HL-60 (cell line): ENCODE measurements at regions not wholly inside any gene's neighbourhood (a gene's known extent, or its start where the extent isn't known, plus 50 kb on each side); places are given as distances from the start of the nearest gene placed in this dataset.

Experiments used
- DNase-seq, 2 experiments: peaks; one replicate each; pipeline ENCODE4 v3.0.0-alpha.2; 2010 to 2020; ENCODE audit warnings: low read depth in 1 of 2, low spot score in 1 of 2
- H3K27ac ChIP-seq: fragments of 250-450 bp; sonication (Bioruptor Pico); replicated peaks from 2 replicates; pipeline ENCODE4 v1.5.1; 2020; ENCODE audit warnings: mild to moderate bottlenecking, moderate library complexity
- H3K27me3 ChIP-seq: fragments of 250-450 bp; sonication (Bioruptor Pico); 2 replicates; pipeline ENCODE4 v1.5.1; 2021; ENCODE audit warnings: mild to moderate bottlenecking, moderate library complexity; ENCODE audit not compliant: insufficient read depth, poor library complexity, severe bottlenecking
- H3K4me3 ChIP-seq: replicated peaks from 2 replicates; pipeline ENCODE4 v1.5.1; 2011; ENCODE audit warnings: mild to moderate bottlenecking, control low read depth, low read length; ENCODE audit not compliant: insufficient read depth
- CTCF ChIP-seq: IDR thresholded peaks from one replicate; pipeline ENCODE4 v1.5.1; 2011; ENCODE audit warnings: low read length, control low read depth, inconsistent platforms; ENCODE audit not compliant: insufficient read depth
- GABPA ChIP-seq: IDR thresholded peaks from 2 replicates; pipeline ENCODE4 v1.6.1; 2012; ENCODE audit warnings: low read depth
- POLR2AphosphoS5 ChIP-seq: IDR thresholded peaks from 2 replicates; pipeline ENCODE4 v1.6.1; 2012; ENCODE audit warnings: low read depth
- SPI1 ChIP-seq: IDR thresholded peaks from 2 replicates; pipeline ENCODE4 v1.6.1; 2012; ENCODE audit warnings: low read depth, mild to moderate bottlenecking, borderline replicate concordance
- TF ChIP-seq, protein P1 (sequence below): IDR thresholded peaks from 2 replicates; pipeline ENCODE4 v1.6.1; 2012; ENCODE audit warnings: low read depth; ENCODE audit not compliant: insufficient replicate concordance

DNA sequence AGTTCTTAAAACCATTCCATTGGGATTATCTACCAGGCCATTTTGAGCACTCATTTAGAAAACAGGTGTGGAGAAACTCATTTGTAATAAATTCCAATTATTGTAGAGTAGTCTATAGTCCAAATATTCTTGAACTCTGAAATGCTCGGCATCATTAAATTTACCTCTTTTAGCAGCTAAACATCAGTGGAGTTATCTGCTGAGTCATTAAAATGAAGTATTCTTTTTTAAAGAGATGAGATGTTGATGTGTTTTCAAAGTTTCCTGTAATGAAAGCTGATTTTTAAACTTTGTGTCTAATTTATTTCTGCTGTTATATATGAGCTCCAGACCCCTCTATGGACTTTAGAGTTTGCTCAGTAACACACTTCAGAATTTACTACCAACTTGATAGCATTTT, 1635.2 kb downstream of the SUCLG1 start:
- H3K4me3 ChIP-seq, result no peak overlapping the region
- TF ChIP-seq GABPA (no peak), POLR2AphosphoS5 (no peak), SPI1 (no peak), CTCF (no peak)
- TF ChIP-seq, protein P1, sequence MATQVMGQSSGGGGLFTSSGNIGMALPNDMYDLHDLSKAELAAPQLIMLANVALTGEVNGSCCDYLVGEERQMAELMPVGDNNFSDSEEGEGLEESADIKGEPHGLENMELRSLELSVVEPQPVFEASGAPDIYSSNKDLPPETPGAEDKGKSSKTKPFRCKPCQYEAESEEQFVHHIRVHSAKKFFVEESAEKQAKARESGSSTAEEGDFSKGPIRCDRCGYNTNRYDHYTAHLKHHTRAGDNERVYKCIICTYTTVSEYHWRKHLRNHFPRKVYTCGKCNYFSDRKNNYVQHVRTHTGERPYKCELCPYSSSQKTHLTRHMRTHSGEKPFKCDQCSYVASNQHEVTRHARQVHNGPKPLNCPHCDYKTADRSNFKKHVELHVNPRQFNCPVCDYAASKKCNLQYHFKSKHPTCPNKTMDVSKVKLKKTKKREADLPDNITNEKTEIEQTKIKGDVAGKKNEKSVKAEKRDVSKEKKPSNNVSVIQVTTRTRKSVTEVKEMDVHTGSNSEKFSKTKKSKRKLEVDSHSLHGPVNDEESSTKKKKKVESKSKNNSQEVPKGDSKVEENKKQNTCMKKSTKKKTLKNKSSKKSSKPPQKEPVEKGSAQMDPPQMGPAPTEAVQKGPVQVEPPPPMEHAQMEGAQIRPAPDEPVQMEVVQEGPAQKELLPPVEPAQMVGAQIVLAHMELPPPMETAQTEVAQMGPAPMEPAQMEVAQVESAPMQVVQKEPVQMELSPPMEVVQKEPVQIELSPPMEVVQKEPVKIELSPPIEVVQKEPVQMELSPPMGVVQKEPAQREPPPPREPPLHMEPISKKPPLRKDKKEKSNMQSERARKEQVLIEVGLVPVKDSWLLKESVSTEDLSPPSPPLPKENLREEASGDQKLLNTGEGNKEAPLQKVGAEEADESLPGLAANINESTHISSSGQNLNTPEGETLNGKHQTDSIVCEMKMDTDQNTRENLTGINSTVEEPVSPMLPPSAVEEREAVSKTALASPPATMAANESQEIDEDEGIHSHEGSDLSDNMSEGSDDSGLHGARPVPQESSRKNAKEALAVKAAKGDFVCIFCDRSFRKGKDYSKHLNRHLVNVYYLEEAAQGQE, result no peak
- no peaks in the 10 kb centered on the region for H3K27me3 ChIP-seq
- H3K27ac ChIP-seq, result no peak overlapping the region
- no peak for DNase-seq

DNA sequence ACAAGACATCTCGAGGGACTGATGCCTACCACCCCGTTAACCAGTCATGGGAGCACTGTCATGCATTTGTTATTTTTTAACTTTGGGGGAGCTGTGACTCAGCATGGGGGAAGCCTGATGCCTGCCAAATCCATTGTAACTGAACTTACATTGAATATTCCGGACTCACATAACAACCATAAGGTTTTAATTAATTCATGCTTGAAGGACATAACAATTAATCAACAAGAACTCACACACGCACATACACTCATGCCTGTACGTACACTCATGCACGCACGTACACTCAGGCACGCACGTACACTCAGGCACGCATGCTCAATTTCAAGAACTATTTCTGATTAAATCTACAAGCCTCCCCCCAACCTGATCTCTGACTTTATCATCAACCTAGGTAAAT, 1639.1 kb downstream of the SUCLG1 start:
- no peak for DNase-seq
- TF ChIP-seq, protein P1, result no peak
- TF ChIP-seq CTCF, result no peak
- no peak overlapping the region for H3K27ac ChIP-seq
- H3K27me3 ChIP-seq, result no peaks in the 10 kb centered on the region
- no peak overlapping the region for H3K4me3 ChIP-seq

DNA sequence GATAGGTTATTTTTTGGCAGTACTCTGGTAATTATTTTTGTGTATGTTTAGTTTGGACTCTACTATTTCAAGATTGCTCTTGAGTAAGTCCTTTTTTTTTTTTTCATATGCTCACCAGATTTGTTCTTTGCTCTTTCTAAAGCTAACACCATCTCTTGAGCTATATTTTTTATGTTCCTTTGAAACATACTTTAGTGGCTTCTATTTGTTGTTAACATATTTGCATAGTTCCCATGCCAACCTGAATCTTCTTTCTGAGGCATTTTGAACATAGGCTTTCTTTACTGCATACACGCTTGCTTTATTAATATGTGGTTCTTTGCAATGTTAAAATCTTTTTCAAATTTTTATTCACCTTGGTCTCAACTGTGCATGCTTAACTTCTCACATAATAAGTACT, 1644.9 kb downstream of the SUCLG1 start:
- no peak overlapping the region for H3K4me3 ChIP-seq
- no peaks in the 10 kb centered on the region for H3K27me3 ChIP-seq
- TF ChIP-seq POLR2AphosphoS5, result no peak
- no peak for TF ChIP-seq SPI1
- TF ChIP-seq, protein P1, result no peak
- no peak for TF ChIP-seq CTCF
- no peak for TF ChIP-seq GABPA
- no peak overlapping the region for H3K27ac ChIP-seq
- no peak for DNase-seq
